ENCODE measurements at regions not wholly inside any gene's neighbourhood (a gene's known extent, or its start where the extent isn't known, plus 50 kb on each side); places are given as distances from the start of the nearest gene placed in this dataset.

DNA sequence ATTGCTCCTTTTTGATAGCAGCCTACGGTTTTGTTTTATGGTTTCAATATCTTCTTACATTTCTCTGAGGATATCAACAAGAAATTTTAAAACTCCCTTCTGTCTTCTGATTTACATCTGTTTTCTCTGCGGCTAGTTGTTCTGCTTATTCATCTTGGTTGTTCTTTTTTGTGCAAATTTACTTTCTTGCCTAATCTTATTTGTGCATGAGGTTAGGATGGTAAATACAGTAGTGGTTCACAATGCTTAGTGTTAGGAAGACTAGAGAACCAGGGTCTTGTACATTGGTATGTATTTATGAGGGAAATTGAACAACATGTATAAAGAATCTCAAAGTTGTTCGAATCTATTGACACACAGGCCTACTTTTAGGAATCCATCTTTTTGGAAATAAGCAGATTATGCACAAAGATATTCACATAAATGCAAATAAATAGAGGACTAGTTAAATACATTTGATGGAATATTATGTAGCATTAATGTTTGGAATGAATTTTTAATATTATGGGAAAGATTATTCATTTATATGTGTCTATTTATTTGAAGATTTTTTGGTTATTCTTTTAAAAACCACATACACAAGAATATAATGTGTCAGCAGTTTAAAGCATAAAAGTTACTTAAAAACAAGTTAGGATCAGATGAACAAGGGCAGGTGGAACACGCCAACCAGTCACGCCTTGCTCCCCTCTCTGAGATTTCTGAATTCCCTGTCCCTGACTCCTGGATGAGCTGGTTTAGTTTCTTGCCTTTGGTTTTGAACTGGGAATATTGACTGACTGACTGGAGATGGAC lies 51.4 kb upstream of the RFC3 start:
- TF ChIP-seq TEAD1 (CRISPR knock-in tag; IDR thresholded peaks at IDR 0.05) = no peak
- TF ChIP-seq NR2C2 (CRISPR knock-in tag; IDR thresholded peaks at IDR 0.05) = no peak
- TF ChIP-seq, protein P1, sequence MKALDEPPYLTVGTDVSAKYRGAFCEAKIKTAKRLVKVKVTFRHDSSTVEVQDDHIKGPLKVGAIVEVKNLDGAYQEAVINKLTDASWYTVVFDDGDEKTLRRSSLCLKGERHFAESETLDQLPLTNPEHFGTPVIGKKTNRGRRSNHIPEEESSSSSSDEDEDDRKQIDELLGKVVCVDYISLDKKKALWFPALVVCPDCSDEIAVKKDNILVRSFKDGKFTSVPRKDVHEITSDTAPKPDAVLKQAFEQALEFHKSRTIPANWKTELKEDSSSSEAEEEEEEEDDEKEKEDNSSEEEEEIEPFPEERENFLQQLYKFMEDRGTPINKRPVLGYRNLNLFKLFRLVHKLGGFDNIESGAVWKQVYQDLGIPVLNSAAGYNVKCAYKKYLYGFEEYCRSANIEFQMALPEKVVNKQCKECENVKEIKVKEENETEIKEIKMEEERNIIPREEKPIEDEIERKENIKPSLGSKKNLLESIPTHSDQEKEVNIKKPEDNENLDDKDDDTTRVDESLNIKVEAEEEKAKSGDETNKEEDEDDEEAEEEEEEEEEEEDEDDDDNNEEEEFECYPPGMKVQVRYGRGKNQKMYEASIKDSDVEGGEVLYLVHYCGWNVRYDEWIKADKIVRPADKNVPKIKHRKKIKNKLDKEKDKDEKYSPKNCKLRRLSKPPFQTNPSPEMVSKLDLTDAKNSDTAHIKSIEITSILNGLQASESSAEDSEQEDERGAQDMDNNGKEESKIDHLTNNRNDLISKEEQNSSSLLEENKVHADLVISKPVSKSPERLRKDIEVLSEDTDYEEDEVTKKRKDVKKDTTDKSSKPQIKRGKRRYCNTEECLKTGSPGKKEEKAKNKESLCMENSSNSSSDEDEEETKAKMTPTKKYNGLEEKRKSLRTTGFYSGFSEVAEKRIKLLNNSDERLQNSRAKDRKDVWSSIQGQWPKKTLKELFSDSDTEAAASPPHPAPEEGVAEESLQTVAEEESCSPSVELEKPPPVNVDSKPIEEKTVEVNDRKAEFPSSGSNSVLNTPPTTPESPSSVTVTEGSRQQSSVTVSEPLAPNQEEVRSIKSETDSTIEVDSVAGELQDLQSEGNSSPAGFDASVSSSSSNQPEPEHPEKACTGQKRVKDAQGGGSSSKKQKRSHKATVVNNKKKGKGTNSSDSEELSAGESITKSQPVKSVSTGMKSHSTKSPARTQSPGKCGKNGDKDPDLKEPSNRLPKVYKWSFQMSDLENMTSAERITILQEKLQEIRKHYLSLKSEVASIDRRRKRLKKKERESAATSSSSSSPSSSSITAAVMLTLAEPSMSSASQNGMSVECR (CRISPR knock-in tag; IDR thresholded peaks at IDR 0.05; ENCODE audit: borderline replicate concordance) = no peak
- TF ChIP-seq NFYB (CRISPR knock-in tag; conservative IDR thresholded peaks at IDR 0.05; ENCODE audit: low read depth) = no peak
- TF ChIP-seq, protein P2, sequence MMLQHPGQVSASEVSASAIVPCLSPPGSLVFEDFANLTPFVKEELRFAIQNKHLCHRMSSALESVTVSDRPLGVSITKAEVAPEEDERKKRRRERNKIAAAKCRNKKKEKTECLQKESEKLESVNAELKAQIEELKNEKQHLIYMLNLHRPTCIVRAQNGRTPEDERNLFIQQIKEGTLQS (CRISPR knock-in tag; conservative IDR thresholded peaks at IDR 0.05) = no peak
- TF ChIP-seq, protein P3, sequence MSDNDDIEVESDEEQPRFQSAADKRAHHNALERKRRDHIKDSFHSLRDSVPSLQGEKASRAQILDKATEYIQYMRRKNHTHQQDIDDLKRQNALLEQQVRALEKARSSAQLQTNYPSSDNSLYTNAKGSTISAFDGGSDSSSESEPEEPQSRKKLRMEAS (CRISPR knock-in tag; IDR thresholded peaks at IDR 0.05) = no peak
- TF ChIP-seq ZNF219 (CRISPR knock-in tag; IDR thresholded peaks at IDR 0.05; ENCODE audit: borderline replicate concordance) = no peak
- no peak for TF ChIP-seq ZNF423 (CRISPR knock-in tag; IDR thresholded peaks at IDR 0.05)
- no peak for TF ChIP-seq NFE2L1 (CRISPR knock-in tag; IDR thresholded peaks at IDR 0.05)
- TF ChIP-seq ZNF317 (CRISPR knock-in tag; IDR thresholded peaks at IDR 0.05; ENCODE audit: borderline replicate concordance, low read depth) = no peak
- TF ChIP-seq ETV6 (CRISPR knock-in tag; IDR thresholded peaks at IDR 0.05) = no peak
- no peak for TF ChIP-seq CREM (CRISPR knock-in tag; IDR thresholded peaks at IDR 0.05)
- TF ChIP-seq ZNF121 (CRISPR knock-in tag; IDR thresholded peaks at IDR 0.05) = no peak
- no peak for TF ChIP-seq GABPB1 (CRISPR knock-in tag; IDR thresholded peaks at IDR 0.05)
- TF ChIP-seq GTF2I (CRISPR knock-in tag; conservative IDR thresholded peaks at IDR 0.05) = no peak
- ATAC-seq = no peak
- Mint-ChIP-seq H3K27ac (no peak overlapping the region), H3K4me3 (no peak overlapping the region), H3K9me3 (peaks cover 9% of the 10 kb centered on the region), H3K36me3 (peaks cover 3% of the 10 kb centered on the region; the same call in 1 of the 2 replicates), H3K4me1 (no peaks in the 10 kb centered on the region), H3K27me3 (ENCODE audit: low read depth) (no peaks in the 10 kb centered on the region)
- no peak for DNase-seq (ENCODE audit: low spot score)
- POLR2A ChIA-PET = no interaction called here
- CTCF ChIA-PET = no interaction called here

DNA sequence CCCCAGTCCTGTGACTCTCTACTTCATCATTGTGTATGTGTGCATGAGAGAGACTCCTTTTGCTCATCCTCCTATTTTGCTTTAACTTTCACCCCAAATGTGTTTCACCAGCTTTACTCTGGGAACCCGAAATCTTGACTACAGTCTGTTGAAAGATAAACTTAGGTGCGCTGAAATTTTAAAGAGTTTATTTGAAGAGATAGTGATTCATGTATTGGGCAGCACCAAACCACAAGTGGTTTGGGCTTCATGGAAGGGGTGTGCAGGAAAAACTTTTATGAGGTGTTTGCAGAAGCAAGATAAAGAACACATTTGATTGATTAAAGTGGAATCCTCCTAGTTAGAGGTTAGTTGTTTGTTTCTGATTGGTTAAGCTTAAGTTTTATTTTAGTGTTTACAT lies 50.8 kb upstream of the RFC3 start:
- ATAC-seq (no peak), DNase-seq (ENCODE audit: low spot score) (no peak)
- Mint-ChIP-seq H3K4me3 (no peak overlapping the region), H3K27me3 (ENCODE audit: low read depth) (no peaks in the 10 kb centered on the region), H3K4me1 (no peaks in the 10 kb centered on the region), H3K27ac (no peak overlapping the region), H3K36me3 (peaks cover 3% of the 10 kb centered on the region; the same call in 1 of the 2 replicates), H3K9me3 (peaks cover 9% of the 10 kb centered on the region)
- CTCF ChIA-PET = no interaction called here
- POLR2A ChIA-PET = no interaction called here
- TF ChIP-seq ATF2 (CRISPR knock-in tag; IDR thresholded peaks at IDR 0.05; ENCODE audit: borderline replicate concordance, low read depth) (no peak), STAT6 (CRISPR knock-in tag; conservative IDR thresholded peaks at IDR 0.05; ENCODE audit: low read depth) (no peak), NR3C1 (CRISPR knock-in tag; conservative IDR thresholded peaks at IDR 0.05; ENCODE audit: low read depth) (no peak), SMAD4 (CRISPR knock-in tag; IDR thresholded peaks at IDR 0.05) (no peak)
